GM18498 (cell line): ENCODE measurements at regions not wholly inside any gene's neighbourhood (a gene's known extent, or its start where the extent isn't known, plus 50 kb on each side); places are given as distances from the start of the nearest gene placed in this dataset.

ENCODE experiments used
- ATAC-seq: cut with Tn5 transposase; IDR thresholded peaks from one replicate; pipeline ENCODE4 v1.9.1; 2021; ENCODE audit warnings: mild to moderate bottlenecking, moderate library complexity; ENCODE audit not compliant: unreplicated experiment

- no peak for ATAC-seq
These were observed 106.5 kb upstream of the FRY start for GRCh38 chr13:31925079-31925478.

- ATAC-seq: no peak
These were observed 104.3 kb upstream of the FRY start for GRCh38 chr13:31927219-31927653.

- no peak for ATAC-seq
These were observed 102.4 kb upstream of the FRY start for GRCh38 chr13:31929031-31929770.

- peak; percentile 39 for ATAC-seq
These were observed 101.1 kb upstream of the FRY start for GRCh38 chr13:31930490-31930889.

GRCh38 chr13:31930901-31931522 is 100.6 kb upstream of the FRY start:
- ATAC-seq: peak; percentile 99

- no peak for ATAC-seq
These were observed 94.1 kb upstream of the FRY start for GRCh38 chr13:31937436-31937835.

GRCh38 chr13:31940076-31940475 is 91.5 kb upstream of the FRY start:
- ATAC-seq: no peak

- ATAC-seq: no peak
These were observed 88.0 kb upstream of the FRY start for GRCh38 chr13:31943591-31943990.

- ATAC-seq: no peak
These were observed 87.1 kb upstream of the FRY start for GRCh38 chr13:31944262-31945160.

GRCh38 chr13:31945202-31945961 is 86.2 kb upstream of the FRY start:
- ATAC-seq: no peak

GRCh38 chr13:31946091-31946770 is 85.3 kb upstream of the FRY start:
- ATAC-seq: no peak

GRCh38 chr13:31947105-31947504 is 84.5 kb upstream of the FRY start:
- ATAC-seq: no peak

GRCh38 chr13:31947506-31947905 is 84.1 kb upstream of the FRY start:
- no peak for ATAC-seq

- ATAC-seq: no peak
These were observed 82.1 kb upstream of the FRY start for GRCh38 chr13:31949486-31949885.

- no peak for ATAC-seq
These were observed 81.3 kb upstream of the FRY start for GRCh38 chr13:31950111-31950815.

GRCh38 chr13:31951215-31951678 is 80.3 kb upstream of the FRY start:
- ATAC-seq: peak; percentile 97

- no peak for ATAC-seq
These were observed 78.8 kb upstream of the FRY start for GRCh38 chr13:31952641-31953380.

- ATAC-seq: no peak
These were observed 76.5 kb upstream of the FRY start for GRCh38 chr13:31955101-31955500.

GRCh38 chr13:31955741-31956140 is 75.8 kb upstream of the FRY start:
- no peak for ATAC-seq
